HG03439 (cell line): ENCODE measurements at regions not wholly inside any gene's neighbourhood (a gene's known extent, or its start where the extent isn't known, plus 50 kb on each side); places are given as distances from the start of the nearest gene placed in this dataset.

Source experiments
- ATAC-seq: cut with Tn5 transposase; IDR thresholded peaks from one replicate; pipeline ENCODE4 v1.9.1; 2021; ENCODE audit warnings: mild to moderate bottlenecking, moderate library complexity; ENCODE audit not compliant: unreplicated experiment

GRCh38 chr7:136339464-136339863 lies 362.3 kb upstream of the MTPN start:
- ATAC-seq, result no peak

GRCh38 chr7:136336932-136337331 lies 359.8 kb upstream of the MTPN start:
- ATAC-seq, result no peak

GRCh38 chr7:136333636-136334035 lies 356.5 kb upstream of the MTPN start:
- ATAC-seq, result no peak

- no peak for ATAC-seq
These were observed 349.0 kb upstream of the MTPN start for GRCh38 chr7:136326045-136326609.

- no peak for ATAC-seq
These were observed 348.4 kb upstream of the MTPN start for GRCh38 chr7:136325578-136325977.

GRCh38 chr7:136325027-136325426 lies 347.9 kb upstream of the MTPN start:
- no peak for ATAC-seq

GRCh38 chr7:136324073-136324704 lies 347.0 kb upstream of the MTPN start:
- no peak for ATAC-seq

GRCh38 chr7:136312592-136312991 lies 335.4 kb upstream of the MTPN start:
- ATAC-seq, result no peak

GRCh38 chr7:136309407-136309806 lies 332.2 kb upstream of the MTPN start:
- ATAC-seq, result no peak

- ATAC-seq, result no peak
These were observed 331.1 kb upstream of the MTPN start for GRCh38 chr7:136308230-136308629.

- ATAC-seq, result no peak
These were observed 326.0 kb upstream of the MTPN start for GRCh38 chr7:136303162-136303561.

GRCh38 chr7:136302049-136302448 lies 324.9 kb upstream of the MTPN start:
- ATAC-seq, result no peak

- no peak for ATAC-seq
These were observed 317.8 kb upstream of the MTPN start for GRCh38 chr7:136294977-136295376.

GRCh38 chr7:136293841-136294391 lies 316.8 kb upstream of the MTPN start:
- ATAC-seq, result no peak

GRCh38 chr7:136293272-136293671 lies 316.1 kb upstream of the MTPN start:
- peak; percentile 68 for ATAC-seq

- no peak for ATAC-seq
These were observed 315.2 kb upstream of the MTPN start for GRCh38 chr7:136292365-136292764.

GRCh38 chr7:136290351-136290750 lies 313.2 kb upstream of the MTPN start:
- ATAC-seq, result no peak

GRCh38 chr7:136278057-136278456 lies 300.9 kb upstream of the MTPN start:
- no peak for ATAC-seq

- ATAC-seq, result no peak
These were observed 298.6 kb upstream of the MTPN start for GRCh38 chr7:136275794-136276193.

- no peak for ATAC-seq
These were observed 297.6 kb upstream of the MTPN start for GRCh38 chr7:136274636-136275345.

- ATAC-seq, result no peak
These were observed 295.8 kb upstream of the MTPN start for GRCh38 chr7:136272934-136273333.

GRCh38 chr7:136267822-136268221 lies 290.7 kb upstream of the MTPN start:
- no peak for ATAC-seq
